Keratinocyte (primary cell): ENCODE measurements at regions not wholly inside any gene's neighbourhood (a gene's known extent, or its start where the extent isn't known, plus 50 kb on each side); places are given as distances from the start of the nearest gene placed in this dataset.
"Not testable (repeated sequence)": the region's sequence is repeated elsewhere in the genome, so short reads cannot be mapped to it uniquely, and the experiment has no call there.

Experiments used
- DNase-seq: peaks from one replicate; pipeline ENCODE4 v3.0.0-alpha.2; 2011; ENCODE audit warnings: low read depth, missing footprints, low spot score
- FAIRE-seq: peaks from 2 replicates; lab custom pipeline; 2011; peaks lifted over from hg19 to GRCh38; lab: Jason Lieb, UNC
- H2AFZ ChIP-seq: 2 replicates; pipeline ENCODE4 v1.6.0; 2012; ENCODE audit warnings: low read length, control low read depth, inconsistent platforms; ENCODE audit not compliant: control insufficient read depth
- H3K27ac ChIP-seq: 2 replicates; pipeline ENCODE4 v1.5.1; 2011; ENCODE audit warnings: low read length; ENCODE audit not compliant: control insufficient read depth, insufficient read depth
- H3K27me3 ChIP-seq: 3 replicates; pipeline ENCODE4 v1.6.0; 2011; ENCODE audit warnings: low read length; ENCODE audit not compliant: control insufficient read depth, insufficient read depth; ENCODE audit errors: extremely low read depth
- H3K36me3 ChIP-seq, 2 experiments: 2 replicates in 1 of 2; 3 replicates in 1 of 2; pipeline ENCODE4 v1.5.1; 2011; ENCODE audit warnings: low read length in 2 of 2, mild to moderate bottlenecking in 1 of 2; ENCODE audit not compliant: control insufficient read depth in 2 of 2, insufficient read depth in 2 of 2; ENCODE audit errors: extremely low read depth in 1 of 2
- H3K4me1 ChIP-seq: 3 replicates; pipeline ENCODE4 v1.5.1; 2011; ENCODE audit warnings: low read length; ENCODE audit not compliant: control insufficient read depth, insufficient read depth; ENCODE audit errors: extremely low read depth
- H3K4me2 ChIP-seq: 3 replicates; pipeline ENCODE4 v1.6.0; 2011; ENCODE audit warnings: low read depth, low read length; ENCODE audit not compliant: control insufficient read depth, insufficient read depth; ENCODE audit errors: extremely low read depth
- H3K4me3 ChIP-seq, 3 experiments: fragments of 200-600 bp in 1 of 3; sonication (generic) in 1 of 3; 2 replicates in 2 of 3; 3 replicates in 1 of 3; pipeline ENCODE4 v1.5.1; 2011 to 2016; ENCODE audit warnings: low read length in 3 of 3, mild to moderate bottlenecking in 3 of 3, control low read depth in 2 of 3, inconsistent platforms in 1 of 3, low read depth in 1 of 3, mixed read lengths in 1 of 3, mixed run types in 1 of 3, moderate library complexity in 1 of 3; ENCODE audit not compliant: control insufficient read depth in 2 of 3, insufficient read depth in 2 of 3; ENCODE audit errors: extremely low read depth in 1 of 3
- H3K79me2 ChIP-seq: 2 replicates; pipeline ENCODE4 v1.6.0; 2012; ENCODE audit warnings: low read length; ENCODE audit not compliant: control insufficient read depth, insufficient read depth
- H3K9ac ChIP-seq: 3 replicates; pipeline ENCODE4 v1.6.0; 2011; ENCODE audit warnings: low read length; ENCODE audit not compliant: control insufficient read depth, insufficient read depth; ENCODE audit errors: extremely low read depth
- H3K9me1 ChIP-seq: 3 replicates; pipeline ENCODE4 v1.6.0; 2011; ENCODE audit warnings: low read length; ENCODE audit not compliant: control insufficient read depth, insufficient read depth; ENCODE audit errors: extremely low read depth
- H3K9me3 ChIP-seq: 2 replicates; pipeline ENCODE4 v1.5.1; 2012; ENCODE audit warnings: low read depth, low read length; ENCODE audit not compliant: control insufficient read depth
- H4K20me1 ChIP-seq: 3 replicates; pipeline ENCODE4 v1.6.0; 2011; ENCODE audit warnings: low read length; ENCODE audit not compliant: control insufficient read depth, insufficient read depth; ENCODE audit errors: extremely low read depth
- EZH2 ChIP-seq: IDR thresholded peaks from one replicate; pipeline ENCODE4 v1.6.1; 2012; ENCODE audit warnings: inconsistent platforms, mild to moderate bottlenecking, low read length, moderate library complexity
- dilution Hi-C: fragments of 300-500 bp; cut with MboI; formaldehyde crosslinking; loops from one replicate; pipeline ENCODE4 v1.7.0; 2020; ENCODE audit warnings: low sequenced_read_pairs; ENCODE audit not compliant: extremely low pct_ligation_motif_present
- TF ChIP-seq, protein P1 (sequence below), 3 experiments: IDR thresholded peaks in 1 of 3; conservative IDR thresholded peaks in 1 of 3; optimal IDR thresholded peaks in 1 of 3; 2 replicates in 2 of 3; 3 replicates in 1 of 3; pipeline versions ENCODE3 to v1.5.1; 2011; ENCODE audit warnings: low read length in 3 of 3, mild to moderate bottlenecking in 3 of 3, moderate library complexity in 2 of 3, control low read depth in 1 of 3, inconsistent platforms in 1 of 3; ENCODE audit not compliant: insufficient read depth in 2 of 3; ENCODE audit errors: extremely low read depth in 1 of 3

DNA sequence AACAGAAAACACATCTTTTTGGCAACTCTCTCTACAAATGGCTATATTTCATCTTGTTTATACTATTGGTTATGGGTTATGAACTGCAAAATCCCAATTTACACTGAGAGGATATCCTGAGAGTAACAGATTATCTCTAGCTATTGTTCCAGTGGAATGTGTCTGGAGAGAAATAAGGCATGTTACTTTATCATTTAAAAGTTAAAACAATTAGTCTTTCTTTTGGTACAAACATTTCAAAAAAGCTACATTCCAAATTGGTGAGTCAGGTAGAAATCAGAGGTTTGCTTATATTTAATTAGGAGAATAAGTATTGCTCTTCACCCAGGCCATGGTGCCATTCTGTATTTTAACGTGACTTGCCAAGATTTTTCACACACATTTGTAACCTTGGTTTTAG, 411.6 kb downstream of the CCER1 start:
- FAIRE-seq (no peak), DNase-seq (no peak)
- Histone ChIP-seq H3K79me2 (no peaks in the 10 kb centered on the region), H4K20me1 (no peaks in the 10 kb centered on the region), H3K9me3 (no peaks in the 10 kb centered on the region), H2AFZ (no peak overlapping the region), H3K9me1 (no peaks in the 10 kb centered on the region), H3K27me3 (no peaks in the 10 kb centered on the region), H3K36me3 (no peaks in the 10 kb centered on the region), H3K4me3 (no peak overlapping the region), H3K4me1 (no peaks in the 10 kb centered on the region), H3K27ac (no peak overlapping the region), H3K9ac (no peak overlapping the region), H3K4me2 (no peak overlapping the region)
- TF ChIP-seq EZH2 = no peak
- TF ChIP-seq, protein P1, sequence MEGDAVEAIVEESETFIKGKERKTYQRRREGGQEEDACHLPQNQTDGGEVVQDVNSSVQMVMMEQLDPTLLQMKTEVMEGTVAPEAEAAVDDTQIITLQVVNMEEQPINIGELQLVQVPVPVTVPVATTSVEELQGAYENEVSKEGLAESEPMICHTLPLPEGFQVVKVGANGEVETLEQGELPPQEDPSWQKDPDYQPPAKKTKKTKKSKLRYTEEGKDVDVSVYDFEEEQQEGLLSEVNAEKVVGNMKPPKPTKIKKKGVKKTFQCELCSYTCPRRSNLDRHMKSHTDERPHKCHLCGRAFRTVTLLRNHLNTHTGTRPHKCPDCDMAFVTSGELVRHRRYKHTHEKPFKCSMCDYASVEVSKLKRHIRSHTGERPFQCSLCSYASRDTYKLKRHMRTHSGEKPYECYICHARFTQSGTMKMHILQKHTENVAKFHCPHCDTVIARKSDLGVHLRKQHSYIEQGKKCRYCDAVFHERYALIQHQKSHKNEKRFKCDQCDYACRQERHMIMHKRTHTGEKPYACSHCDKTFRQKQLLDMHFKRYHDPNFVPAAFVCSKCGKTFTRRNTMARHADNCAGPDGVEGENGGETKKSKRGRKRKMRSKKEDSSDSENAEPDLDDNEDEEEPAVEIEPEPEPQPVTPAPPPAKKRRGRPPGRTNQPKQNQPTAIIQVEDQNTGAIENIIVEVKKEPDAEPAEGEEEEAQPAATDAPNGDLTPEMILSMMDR (optimal IDR thresholded peaks at IDR 0.05 in 1 of 3, IDR thresholded peaks at IDR 0.05 in 1 of 3, conservative IDR thresholded peaks at IDR 0.05 in 1 of 3; ENCODE audit: extremely low read depth in 1 of 3, insufficient read depth in 2 of 3, low read length in 3 of 3) = no peak
- dilution Hi-C loops = no loop called here

DNA sequence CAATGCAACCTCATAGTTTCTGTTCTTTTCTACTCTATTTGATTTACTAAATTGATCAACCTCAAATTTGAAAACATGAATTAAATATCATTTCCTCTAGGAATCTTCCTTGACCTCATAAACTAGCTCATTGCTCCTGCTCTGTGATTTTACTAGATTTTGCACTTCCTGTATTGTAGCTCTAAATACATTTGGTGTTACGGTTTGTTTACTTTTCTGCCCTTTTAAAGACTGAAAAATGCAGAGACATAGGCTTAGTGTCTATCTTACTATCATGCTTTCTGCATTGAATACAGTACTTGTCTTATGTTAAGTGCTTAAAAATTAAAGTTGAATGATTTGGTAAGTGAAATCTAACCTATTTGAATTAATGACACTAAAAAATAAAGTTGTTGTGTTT, 412.1 kb downstream of the CCER1 start:
- H3K9ac ChIP-seq, H2AFZ ChIP-seq, DNase-seq, H3K4me2 ChIP-seq, FAIRE-seq, H3K9me1 ChIP-seq, H4K20me1 ChIP-seq, H3K9me3 ChIP-seq, dilution Hi-C loops, H3K27me3 ChIP-seq, H3K79me2 ChIP-seq, H3K36me3 ChIP-seq, H3K4me1 ChIP-seq, H3K4me3 ChIP-seq, H3K27ac ChIP-seq: not testable (repeated sequence)

DNA sequence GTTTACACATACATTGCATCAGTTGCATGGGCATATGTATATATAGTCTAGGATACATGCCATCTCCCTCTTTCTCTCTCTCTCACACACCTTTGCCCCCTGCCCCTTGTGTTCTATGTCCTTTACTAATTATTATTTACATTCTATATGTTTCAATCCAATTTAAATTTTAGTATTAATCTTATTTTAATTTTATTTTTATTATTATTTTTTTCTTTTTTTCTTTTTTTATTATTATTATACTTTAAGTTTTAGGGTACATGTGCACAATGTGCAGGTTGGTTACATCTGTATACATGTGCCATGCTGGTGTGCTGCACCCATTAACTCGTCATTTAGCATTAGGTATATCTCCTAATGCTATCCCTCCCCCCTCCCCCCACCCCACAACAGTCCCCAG, 421.1 kb downstream of the CCER1 start:
- H3K27me3 ChIP-seq, H3K79me2 ChIP-seq, DNase-seq, H3K27ac ChIP-seq, H3K4me3 ChIP-seq, H4K20me1 ChIP-seq, dilution Hi-C loops, H3K9me1 ChIP-seq, H3K4me2 ChIP-seq, H3K4me1 ChIP-seq, FAIRE-seq, H2AFZ ChIP-seq, H3K9me3 ChIP-seq, H3K36me3 ChIP-seq, H3K9ac ChIP-seq: not testable (repeated sequence)
